CD4-positive, alpha-beta T cell treated with Interleukin-4 for 4 hours (primary cell): ENCODE measurements at regions not wholly inside any gene's neighbourhood (a gene's known extent, or its start where the extent isn't known, plus 50 kb on each side); places are given as distances from the start of the nearest gene placed in this dataset.

Experiments used
- DNase-seq: peaks from one replicate; pipeline ENCODE4 v3.0.0-alpha.2; 2020

DNA sequence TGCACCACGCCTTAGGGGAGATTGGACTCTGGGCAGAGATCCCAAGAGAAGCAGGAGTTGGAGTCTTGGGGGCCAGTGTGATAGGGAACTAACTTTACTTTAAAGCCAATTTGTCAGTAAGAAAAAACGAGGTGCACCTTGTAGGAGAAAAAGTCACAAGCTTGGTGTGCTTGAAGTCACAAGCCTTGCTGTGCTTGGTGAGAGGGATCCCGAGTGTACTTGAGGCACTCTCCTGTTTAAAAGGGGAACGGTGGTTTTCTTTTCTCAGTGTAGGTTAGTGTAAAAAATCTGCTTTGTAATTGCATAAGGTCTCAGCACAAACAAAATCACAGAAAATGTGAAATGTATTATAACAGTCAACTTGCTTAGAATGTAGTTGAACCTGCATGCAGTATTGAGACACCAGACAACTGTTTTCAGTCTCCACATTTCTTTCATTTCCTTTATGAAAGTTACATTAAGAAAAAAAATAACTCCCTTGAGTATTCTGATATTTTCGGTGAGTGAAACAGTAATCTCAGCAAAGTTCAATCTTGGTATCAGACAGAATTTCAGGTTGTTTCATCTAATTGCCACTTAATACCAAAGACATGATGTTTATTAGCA, 111.1 kb upstream of the DUSP22 start:
- DNase-seq = no peak

DNA sequence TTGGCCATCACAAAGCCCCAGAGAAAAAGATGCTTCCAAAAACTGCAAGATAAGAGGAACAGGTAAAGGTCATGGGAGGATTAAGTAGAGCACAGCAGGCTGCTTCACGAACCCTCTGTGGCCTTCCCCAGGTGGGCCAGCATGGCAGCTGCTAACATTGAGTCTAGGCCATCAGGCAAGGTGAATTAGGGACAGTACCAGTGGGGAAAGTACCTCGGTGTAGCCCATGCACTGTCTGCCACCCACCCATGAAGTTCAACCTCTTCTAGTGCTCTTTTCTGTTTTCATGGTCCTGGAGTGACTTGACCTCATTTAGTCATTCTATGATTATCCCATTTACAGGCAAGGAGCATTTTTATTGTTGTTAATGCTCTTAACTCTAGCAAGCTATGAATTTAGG, 108.6 kb upstream of the DUSP22 start:
- no peak for DNase-seq

GRCh38 chr6:184161-184700, 108.1 kb upstream of the DUSP22 start:
- DNase-seq = no peak

DNA sequence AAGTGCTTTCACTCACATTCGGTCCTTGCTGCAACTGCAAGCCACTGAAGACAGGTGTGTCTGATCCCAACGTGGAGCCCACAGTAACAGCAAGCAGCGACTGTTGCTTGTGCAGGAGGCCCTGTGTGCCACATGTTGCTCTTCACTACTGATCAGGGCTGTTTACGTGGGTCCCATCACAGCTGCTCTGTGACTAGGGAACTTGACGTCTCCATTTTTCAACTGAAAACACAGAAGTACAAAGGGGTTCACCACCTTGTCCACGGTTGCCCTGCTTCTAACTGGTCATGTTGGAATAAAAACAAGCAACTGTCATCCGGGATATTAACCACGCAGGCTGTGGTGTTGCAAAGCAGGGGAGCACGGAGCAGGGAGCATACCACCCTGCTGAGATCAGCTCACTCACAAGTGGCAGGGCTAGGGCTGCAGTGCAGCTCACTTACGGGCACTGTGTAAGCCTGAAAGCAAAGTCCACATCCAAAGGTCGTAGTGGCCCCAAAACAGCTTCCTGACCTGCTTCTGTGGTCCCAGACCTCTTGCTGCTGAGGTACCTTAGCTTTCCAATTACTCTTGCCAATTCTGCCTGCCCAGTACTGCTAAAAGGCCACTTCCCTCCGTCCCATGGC, 105.8 kb upstream of the DUSP22 start:
- DNase-seq = no peak

DNA sequence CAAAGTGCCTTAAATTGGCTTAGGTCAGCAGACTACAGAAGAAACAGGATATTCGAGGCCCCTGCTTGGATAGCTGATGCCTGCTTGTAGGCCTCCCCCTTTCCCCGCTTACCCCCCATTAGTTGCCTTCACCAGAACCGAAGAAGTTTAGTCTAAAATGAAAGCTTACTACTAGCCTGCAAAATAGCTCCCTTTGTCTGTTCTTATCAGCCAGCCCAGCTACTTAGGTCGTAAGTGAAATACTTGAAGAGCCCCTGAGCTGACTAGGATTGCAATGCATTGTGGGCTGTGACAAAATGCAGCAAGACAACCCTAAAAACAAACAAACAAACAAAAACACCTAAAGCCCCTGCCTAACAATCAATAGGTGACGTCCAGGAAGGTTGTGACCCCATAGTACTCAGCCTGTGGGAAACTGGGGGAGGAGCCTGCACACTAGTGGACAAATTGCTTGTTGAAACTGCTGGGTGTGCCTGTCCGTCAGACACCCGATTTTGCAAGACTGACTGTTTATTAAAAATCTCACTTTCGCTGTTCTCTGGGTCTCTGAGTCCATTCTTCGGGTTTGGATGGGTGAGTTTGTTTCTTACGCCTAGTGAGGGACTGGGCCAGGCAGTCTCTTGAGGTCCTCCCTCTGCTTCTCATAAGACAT, 105.0 kb upstream of the DUSP22 start:
- DNase-seq = no peak

DNA sequence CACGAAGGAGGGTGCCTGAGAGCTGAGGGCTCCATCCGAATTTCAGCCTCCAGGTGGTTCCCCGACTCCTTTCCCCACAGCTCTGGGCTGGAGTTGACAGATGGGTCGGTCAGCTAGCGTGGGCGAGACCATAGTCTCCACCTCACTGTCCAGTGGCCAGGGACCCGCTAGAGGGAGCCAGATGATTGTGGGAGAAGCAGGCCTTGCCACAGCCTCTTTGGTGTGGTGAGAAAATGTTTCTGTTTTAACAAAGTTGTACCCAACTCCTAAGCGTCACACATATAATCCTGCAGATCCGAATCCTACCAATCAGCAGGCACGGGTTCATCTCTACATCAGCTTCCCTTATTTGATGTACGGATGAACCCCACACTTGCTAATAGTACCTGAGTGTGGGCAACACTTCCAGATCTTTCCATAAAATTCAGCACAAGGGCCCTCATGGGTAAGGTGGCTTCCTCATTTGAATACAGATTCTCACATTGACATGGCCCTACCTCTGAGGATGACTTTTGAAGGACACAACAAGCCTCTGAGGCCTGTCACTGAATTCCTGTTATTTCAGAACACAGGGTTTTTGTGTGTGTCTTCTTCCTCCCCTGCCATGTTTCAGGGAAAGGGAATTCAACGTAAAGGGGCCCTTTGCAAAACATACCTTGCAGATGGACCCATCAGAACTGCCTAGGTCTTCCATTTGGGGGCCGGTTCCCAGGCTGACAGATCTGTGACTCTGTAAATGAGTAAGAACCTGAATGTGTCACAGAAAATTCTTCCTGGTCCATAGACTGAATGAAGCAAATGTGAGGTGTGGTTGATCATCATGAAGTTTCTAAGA, 103.2 kb upstream of the DUSP22 start:
- peak; percentile 84 for DNase-seq

DNA sequence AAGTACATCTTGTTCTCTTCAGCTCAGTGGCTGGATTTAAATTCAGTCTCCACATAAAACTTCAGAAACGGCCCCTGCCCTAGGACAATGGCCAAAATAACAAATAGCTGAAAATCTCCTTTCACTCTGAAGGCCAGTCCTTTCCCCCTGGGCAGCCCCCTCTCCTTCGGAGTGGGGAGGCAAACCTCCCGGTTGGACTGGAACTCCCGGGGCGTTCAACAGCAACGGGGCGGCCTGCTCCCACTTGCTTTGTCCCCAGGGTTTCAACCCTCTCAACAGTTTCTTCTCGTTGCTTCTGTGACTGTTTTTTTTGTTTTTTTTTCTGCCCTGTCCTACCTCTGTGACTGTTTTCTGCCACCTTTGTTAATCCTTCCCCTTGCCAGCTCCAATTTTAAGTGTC, 102.6 kb upstream of the DUSP22 start:
- no peak for DNase-seq

- no peak for DNase-seq
Observed at GRCh38 chr6:190596-191395, 101.5 kb upstream of the DUSP22 start.

DNA sequence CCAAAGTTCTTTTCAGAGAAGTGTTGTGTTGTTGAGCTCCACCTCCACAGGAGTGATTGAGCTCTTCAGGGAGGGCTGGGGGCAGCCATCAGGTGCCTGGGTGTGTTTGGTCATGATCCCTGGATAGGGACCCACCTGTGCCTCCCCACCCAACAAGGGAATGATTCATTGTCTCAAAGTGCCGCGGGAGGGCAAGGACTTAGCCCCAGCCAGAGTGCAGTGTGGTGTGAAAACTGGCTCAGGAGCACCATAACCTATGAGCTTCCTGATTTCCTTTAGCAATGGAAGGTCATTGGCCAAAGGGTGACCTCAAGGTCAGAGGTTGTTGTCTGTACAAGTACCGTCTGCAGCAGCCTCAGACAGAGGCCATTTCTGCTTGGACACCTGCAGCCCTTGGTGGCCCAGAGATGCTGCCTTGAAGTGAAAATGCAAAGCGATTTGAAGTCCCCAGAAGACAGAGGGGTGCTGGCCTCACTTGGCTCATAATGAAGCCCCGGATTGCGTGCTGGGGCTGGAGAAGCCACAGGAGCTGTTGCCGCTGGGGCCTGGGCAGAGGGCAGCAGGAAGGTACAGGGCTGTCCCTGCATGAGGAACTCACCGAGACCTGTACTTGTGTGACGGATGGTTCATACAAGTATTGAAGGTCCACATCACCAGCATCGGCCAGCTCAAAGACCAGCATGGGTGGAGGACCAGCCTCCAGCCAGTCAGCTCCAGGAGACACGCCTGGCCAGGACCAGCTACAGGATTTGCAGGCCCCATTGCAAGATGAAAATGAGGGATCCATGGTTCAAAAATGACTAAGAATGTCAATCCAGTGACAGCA, 100.6 kb upstream of the DUSP22 start:
- DNase-seq = no peak

DNA sequence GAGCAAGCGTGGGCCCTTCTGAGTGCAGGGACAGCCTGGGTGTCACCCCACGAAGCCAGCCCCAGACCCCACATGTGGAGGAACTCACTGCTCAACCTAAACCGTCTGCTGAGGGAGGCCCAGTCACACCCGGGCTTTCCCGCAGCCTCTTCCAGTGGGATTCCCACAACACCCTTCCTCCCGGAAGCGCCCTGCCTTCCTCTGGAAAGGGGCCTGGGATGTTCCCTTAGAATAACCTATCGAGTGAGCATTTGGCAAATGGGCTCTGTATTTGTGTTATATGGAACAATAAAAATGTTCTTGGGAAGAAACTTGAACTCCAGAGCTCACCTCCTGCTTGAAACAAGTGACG, 100.0 kb upstream of the DUSP22 start:
- no peak for DNase-seq

DNA sequence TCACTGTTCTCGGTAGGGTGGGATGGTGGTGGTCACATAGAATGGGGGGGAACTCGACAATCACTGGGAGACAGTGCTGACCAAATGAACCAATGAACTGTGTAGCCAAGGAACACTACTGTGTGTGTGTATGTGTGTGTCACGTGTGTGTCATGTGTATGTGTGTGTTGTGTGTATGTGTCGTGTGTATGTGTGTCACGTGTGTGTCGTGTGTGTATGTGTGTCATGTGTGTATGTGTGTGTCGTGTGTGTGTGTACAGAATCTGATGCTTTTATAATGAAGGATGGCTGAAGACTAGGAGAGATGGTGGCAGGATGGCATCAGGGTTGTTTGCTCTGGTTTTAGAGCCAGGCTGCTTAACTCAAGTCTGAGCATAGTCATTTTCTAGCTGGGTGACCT, 99.1 kb upstream of the DUSP22 start:
- DNase-seq = no peak

DNA sequence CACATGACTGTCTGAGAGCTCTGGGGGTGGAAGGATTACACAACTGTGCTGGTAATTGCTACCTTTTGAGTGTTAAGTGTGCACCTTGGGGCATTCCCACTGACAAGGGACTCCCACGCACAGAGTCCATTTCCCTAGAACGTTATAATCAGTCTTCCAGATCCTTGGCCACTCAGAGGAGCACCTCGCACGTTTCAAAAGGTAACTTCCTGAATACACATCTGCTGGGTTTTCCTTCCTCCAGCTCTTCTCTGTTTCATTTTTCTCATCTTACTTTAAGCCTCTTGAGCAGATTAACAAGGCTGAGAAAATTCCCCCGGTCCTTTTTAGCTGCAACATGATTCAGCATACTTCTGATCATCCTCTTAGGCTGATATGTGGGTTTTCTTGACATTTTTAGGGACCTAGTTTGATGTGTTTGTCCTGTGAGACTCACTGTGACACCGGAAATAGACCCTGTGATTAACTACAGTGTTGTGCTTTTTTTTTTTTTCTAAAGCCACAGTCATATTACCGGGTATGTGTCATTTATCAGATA, 98.4 kb upstream of the DUSP22 start:
- peak; percentile 85 for DNase-seq

DNA sequence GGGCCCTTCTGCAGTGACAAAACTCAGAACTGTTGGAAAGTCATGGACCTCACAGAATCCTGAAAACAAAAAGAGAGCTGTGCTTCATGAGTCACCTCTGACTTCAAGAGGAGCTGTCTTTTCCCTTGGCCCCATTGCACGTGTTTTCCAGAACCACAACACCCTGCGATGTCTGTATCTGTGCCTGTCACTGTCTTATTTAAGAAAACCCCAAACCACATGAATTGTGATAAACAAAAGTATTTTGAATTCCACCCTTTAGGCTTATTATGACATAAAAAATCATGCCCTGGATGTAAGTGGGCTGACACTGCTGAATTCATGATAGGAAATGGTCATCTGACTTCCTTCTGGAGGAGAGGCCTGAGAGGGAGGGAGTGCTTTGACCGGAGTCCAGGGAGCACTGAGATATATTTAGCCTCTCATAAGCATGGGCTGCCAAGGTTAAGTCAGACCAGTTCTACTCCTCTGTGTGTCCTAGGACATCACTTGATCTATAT, 96.4 kb upstream of the DUSP22 start:
- DNase-seq = peak; percentile 73

DNA sequence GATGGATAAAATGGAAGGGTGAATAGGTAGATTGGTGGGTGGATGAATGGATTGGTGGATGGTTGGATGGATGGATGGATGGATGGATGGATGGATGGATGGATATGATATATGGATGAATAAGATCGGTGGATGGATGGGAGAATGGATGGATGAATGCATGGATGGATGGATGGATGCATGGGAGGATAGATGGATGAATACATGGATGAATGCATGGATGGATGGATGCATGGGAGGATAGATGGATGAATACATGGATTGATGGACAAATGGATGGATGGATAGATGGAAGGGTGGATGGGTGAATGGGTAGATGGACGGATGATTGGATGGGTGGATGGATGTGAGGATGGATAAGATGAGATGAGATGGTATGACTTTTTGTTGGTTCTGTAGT, 95.7 kb upstream of the DUSP22 start:
- DNase-seq = no peak

- DNase-seq = no peak
Observed at GRCh38 chr6:203661-204060, 88.6 kb upstream of the DUSP22 start.

- no peak for DNase-seq
Observed at GRCh38 chr6:206264-206663, 86.0 kb upstream of the DUSP22 start.

DNA sequence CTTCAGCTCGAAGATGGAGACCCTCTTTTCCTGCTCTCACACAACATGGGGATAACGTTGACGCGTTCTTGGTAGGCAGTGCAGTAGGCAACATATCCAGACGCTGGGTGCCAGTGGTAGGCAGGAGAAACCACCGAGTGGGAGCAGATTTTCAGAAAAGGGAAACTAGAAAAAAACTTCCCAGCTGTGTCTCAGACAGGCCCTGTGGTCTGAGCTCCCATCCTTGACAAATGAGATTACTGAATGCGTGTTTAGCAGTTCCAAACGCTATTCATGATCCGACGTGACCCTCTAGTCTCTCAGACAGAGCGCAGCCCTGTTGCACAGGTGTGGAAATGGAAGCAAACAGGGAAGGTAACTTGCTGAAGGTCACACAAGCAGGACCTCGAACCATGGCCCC, 83.9 kb upstream of the DUSP22 start:
- DNase-seq = no peak

- DNase-seq = no peak
Observed at GRCh38 chr6:208938-209337, 83.3 kb upstream of the DUSP22 start.

- DNase-seq = peak; percentile 60
Observed at GRCh38 chr6:209432-210103, 82.7 kb upstream of the DUSP22 start.

DNA sequence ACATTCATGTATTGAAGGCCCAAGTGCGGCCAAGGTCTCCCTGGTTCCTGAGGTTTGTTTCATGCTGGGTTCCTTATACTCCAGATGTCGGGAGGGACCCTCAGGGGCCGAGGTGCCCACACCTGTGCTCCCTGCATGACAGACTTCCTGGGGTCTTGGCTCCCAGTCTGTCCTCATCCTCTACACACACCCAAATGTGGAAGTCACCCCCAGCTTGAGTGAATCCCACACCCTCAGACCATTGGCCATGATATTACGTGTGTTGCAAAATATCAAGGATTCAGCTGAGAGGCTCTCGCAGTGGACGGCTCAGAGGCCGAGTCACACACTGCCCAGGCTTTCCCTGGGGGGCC, 82.2 kb upstream of the DUSP22 start:
- DNase-seq = no peak
